Liver (tissue), 8 donors: ENCODE measurements at regions not wholly inside any gene's neighbourhood (a gene's known extent, or its start where the extent isn't known, plus 50 kb on each side); places are given as distances from the start of the nearest gene placed in this dataset.

ENCODE experiments used
- DNase-seq: peaks from one replicate; pipeline ENCODE4 v3.0.0-alpha.2; 2017; ENCODE audit warnings: low spot score
- H3K27ac ChIP-seq, 2 donors: one replicate each; pipeline ENCODE4 v1.7.0; 2013; ENCODE audit warnings: inconsistent platforms in 2 of 2, low read length in 2 of 2, control low read depth in 1 of 2, low read depth in 1 of 2, mild to moderate bottlenecking in 1 of 2
- H3K27me3 ChIP-seq, 4 donors: one replicate each; pipeline versions ENCODE4 v1.6.1 to v1.7.0; 2013; ENCODE audit warnings: low read length in 3 of 4, inconsistent platforms in 1 of 4, mild to moderate bottlenecking in 1 of 4, moderate library complexity in 1 of 4; ENCODE audit not compliant: control insufficient read depth in 4 of 4, insufficient read depth in 4 of 4
- H3K36me3 ChIP-seq, 4 donors: one replicate each; pipeline versions ENCODE4 v1.6.1 to v1.7.0; 2013; ENCODE audit warnings: low read length in 3 of 4, mild to moderate bottlenecking in 3 of 4, low read depth in 1 of 4, moderate library complexity in 1 of 4; ENCODE audit not compliant: control insufficient read depth in 4 of 4, insufficient read depth in 3 of 4
- H3K4me1 ChIP-seq, 4 donors: one replicate each; pipeline versions ENCODE4 v1.6.1 to v1.7.0; 2013; ENCODE audit warnings: low read length in 3 of 4, mild to moderate bottlenecking in 3 of 4, moderate library complexity in 1 of 4; ENCODE audit not compliant: control insufficient read depth in 4 of 4, insufficient read depth in 4 of 4
- H3K4me3 ChIP-seq, 3 donors: one replicate each; pipeline versions ENCODE4 v1.6.1 to v1.7.0; 2013; ENCODE audit warnings: low read length in 3 of 3, control low read depth in 1 of 3, low read depth in 1 of 3, mild to moderate bottlenecking in 1 of 3
- H3K9ac ChIP-seq, 2 donors: one replicate each; pipeline ENCODE4 v1.7.0; 2013; ENCODE audit warnings: low read length in 2 of 2, mild to moderate bottlenecking in 2 of 2, moderate library complexity in 2 of 2, control low read depth in 1 of 2, low read depth in 1 of 2
- H3K9me3 ChIP-seq, 4 donors: one replicate each; pipeline versions ENCODE4 v1.6.1 to v1.7.0; 2013; ENCODE audit warnings: low read length in 3 of 4; ENCODE audit not compliant: control insufficient read depth in 4 of 4
- ATF3 ChIP-seq: IDR thresholded peaks from 2 replicates; pipeline ENCODE4 v1.6.1; 2016; ENCODE audit warnings: antibody characterized with exemption
- CTCF ChIP-seq: fragments of 150-350 bp; IDR thresholded peaks from 2 replicates; pipeline ENCODE4 v1.5.1; 2017; ENCODE audit warnings: improper control_type of control experiment, low read depth, low read length; ENCODE audit not compliant: missing input control
- EGR1 ChIP-seq, 2 donors: IDR thresholded peaks; 2 replicates each; pipeline ENCODE4 v1.6.1; 2016 to 2018; ENCODE audit warnings: antibody characterized with exemption in 2 of 2, low read depth in 2 of 2
- FOXA1 ChIP-seq: IDR thresholded peaks from 2 replicates; pipeline ENCODE4 v1.6.1; 2016; ENCODE audit warnings: antibody characterized with exemption
- FOXA2 ChIP-seq: IDR thresholded peaks from 2 replicates; pipeline ENCODE4 v1.6.1; 2016; ENCODE audit warnings: antibody characterized with exemption
- GABPA ChIP-seq, 2 donors: IDR thresholded peaks in 1 of 2; conservative IDR thresholded peaks in 1 of 2; 2 replicates each; pipeline ENCODE4 v1.6.1; 2016; ENCODE audit warnings: antibody characterized with exemption in 2 of 2, mild to moderate bottlenecking in 1 of 2, moderate library complexity in 1 of 2
- HNF4A ChIP-seq, 2 donors: conservative IDR thresholded peaks; 2 replicates each; pipeline ENCODE4 v1.6.1; 2016; ENCODE audit warnings: antibody characterized with exemption in 2 of 2, mild to moderate bottlenecking in 2 of 2
- HNF4G ChIP-seq: IDR thresholded peaks from 2 replicates; pipeline ENCODE4 v1.6.1; 2016; ENCODE audit warnings: antibody characterized with exemption
- JUND ChIP-seq, 2 donors: IDR thresholded peaks; 2 replicates each; pipeline ENCODE4 v1.6.1; 2016; ENCODE audit warnings: antibody characterized with exemption in 2 of 2
- MAX ChIP-seq: IDR thresholded peaks from 2 replicates; pipeline ENCODE4 v1.6.1; 2016; ENCODE audit warnings: antibody characterized with exemption
- NR2F2 ChIP-seq: IDR thresholded peaks from 2 replicates; pipeline ENCODE4 v1.6.1; 2016; ENCODE audit warnings: antibody characterized with exemption
- RAD21 ChIP-seq, 2 donors: IDR thresholded peaks; 2 replicates each; pipeline ENCODE4 v1.6.1; 2016; ENCODE audit warnings: antibody characterized with exemption in 2 of 2, mild to moderate bottlenecking in 2 of 2
- REST ChIP-seq: IDR thresholded peaks from 2 replicates; pipeline ENCODE4 v1.6.1; 2016; ENCODE audit warnings: antibody characterized with exemption, mild to moderate bottlenecking
- RXRA ChIP-seq, 2 donors: IDR thresholded peaks; 2 replicates each; pipeline ENCODE4 v1.6.1; 2017 to 2018; ENCODE audit warnings: antibody characterized with exemption in 2 of 2, mild to moderate bottlenecking in 1 of 2
- SP1 ChIP-seq: IDR thresholded peaks from 2 replicates; pipeline ENCODE4 v1.6.1; 2018; ENCODE audit warnings: antibody characterized with exemption, mild to moderate bottlenecking
- TAF1 ChIP-seq: conservative IDR thresholded peaks from 2 replicates; pipeline ENCODE4 v1.6.1; 2016; ENCODE audit warnings: antibody characterized with exemption, mild to moderate bottlenecking
- YY1 ChIP-seq: IDR thresholded peaks from 2 replicates; pipeline ENCODE4 v1.6.1; 2016; ENCODE audit warnings: antibody characterized with exemption, mild to moderate bottlenecking
- ZBTB33 ChIP-seq: IDR thresholded peaks from 2 replicates; pipeline ENCODE4 v1.6.1; 2016; ENCODE audit warnings: antibody characterized with exemption
- WGBS: extraction: QIAGEN DNeasy Blood & Tissue Kit; methylation state at CpG from one replicate; pipeline ENCODE4 v1.1.7; 2013; 5-methylcytosine and 5-hydroxymethylcytosine counted together
- donor health status: healthy.
- donor health status: healthy.
- donor health status: healthy.
- donor health status: healthy.
- donor health status: healthy.

- Histone ChIP-seq H3K9ac (no peak overlapping the region), H3K9me3 (no peaks in the 10 kb centered on the region), H3K4me1 (no peaks in the 10 kb centered on the region), H3K4me3 (no peak overlapping the region), H3K27me3 (no peaks in the 10 kb centered on the region), H3K27ac (no peak overlapping the region), H3K36me3 (no peaks in the 10 kb centered on the region)
- WGBS = 75% methylated on average over 5 of the region's 5 CpGs
- DNase-seq = no peak
- no peak for TF ChIP-seq HNF4A (conservative IDR thresholded peaks at IDR 0.05)
- no peak for TF ChIP-seq YY1
Measured at GRCh38 chr2:145116834-145117725, 597.2 kb upstream of the ZEB2 start.

GRCh38 chr2:145116056-145116455 is 596.1 kb upstream of the ZEB2 start:
- 98% methylated on average over 2 of the region's 2 CpGs for WGBS
- H3K36me3 ChIP-seq = no peaks in the 10 kb centered on the region
- DNase-seq = no peak

More at GRCh38 chr2:145116056-145116455, 596.1 kb upstream of the ZEB2 start:
- H3K27me3 ChIP-seq = no peaks in the 10 kb centered on the region
- H3K27ac ChIP-seq = no peak overlapping the region
- TF ChIP-seq FOXA1 (no peak), NR2F2 (no peak), MAX (no peak), CTCF (no peak), GABPA (IDR thresholded peaks at IDR 0.05 in 1 of 2, conservative IDR thresholded peaks at IDR 0.05 in 1 of 2) (no peak), REST (no peak), EGR1 (IDR thresholded peaks at IDR 0.05; ENCODE audit: low read depth in 2 of 2) (no peak), RAD21 (IDR thresholded peaks at IDR 0.05) (no peak), FOXA2 (no peak), HNF4A (conservative IDR thresholded peaks at IDR 0.05) (no peak), ATF3 (no peak), JUND (IDR thresholded peaks at IDR 0.05) (no peak), SP1 (no peak), HNF4G (no peak), ZBTB33 (no peak), YY1 (no peak), RXRA (IDR thresholded peaks at IDR 0.05) (no peak), TAF1 (no peak)
- H3K4me1 ChIP-seq = no peaks in the 10 kb centered on the region
- no peak overlapping the region for H3K9ac ChIP-seq
- no peaks in the 10 kb centered on the region for H3K9me3 ChIP-seq
- no peak overlapping the region for H3K4me3 ChIP-seq
